T-helper 17 cell (primary cell): ENCODE measurements at regions not wholly inside any gene's neighbourhood (a gene's known extent, or its start where the extent isn't known, plus 50 kb on each side); places are given as distances from the start of the nearest gene placed in this dataset.

Source experiments
- ATAC-seq: fragments of 150-1000 bp; cut with Tn5 transposase; 2 replicates; pipeline ENCODE4 v1.10.0; 2021; ENCODE audit warnings: mild to moderate bottlenecking, moderate library complexity
- DNase-seq, 3 donors: peaks; one replicate each; pipeline versions ENCODE4 v3.0.0 to v3.0.0-alpha.2; 2020 to 2021
- H3K9me3 ChIP-seq: one replicate; pipeline ENCODE4 v1.7.0; 2013; ENCODE audit warnings: low read length, mild to moderate bottlenecking; ENCODE audit not compliant: control insufficient read depth, poor library complexity, severe bottlenecking
- H3K27ac Mint-ChIP-seq: one replicate; pipeline ENCODE4 v1.8.0; 2022; ENCODE audit warnings: mild to moderate bottlenecking, moderate library complexity, mixed read lengths
- H3K27me3 Mint-ChIP-seq: one replicate; pipeline ENCODE4 v1.8.0; 2022; ENCODE audit warnings: mixed read lengths
- H3K36me3 Mint-ChIP-seq: one replicate; pipeline ENCODE4 v1.8.0; 2022; ENCODE audit warnings: low read depth, mixed read lengths
- H3K4me1 Mint-ChIP-seq: one replicate; pipeline ENCODE4 v1.8.0; 2022; ENCODE audit warnings: mild to moderate bottlenecking, mixed read lengths
- H3K4me3 Mint-ChIP-seq: one replicate; pipeline ENCODE4 v1.8.0; 2022; ENCODE audit warnings: mild to moderate bottlenecking, moderate library complexity, mixed read lengths

DNA sequence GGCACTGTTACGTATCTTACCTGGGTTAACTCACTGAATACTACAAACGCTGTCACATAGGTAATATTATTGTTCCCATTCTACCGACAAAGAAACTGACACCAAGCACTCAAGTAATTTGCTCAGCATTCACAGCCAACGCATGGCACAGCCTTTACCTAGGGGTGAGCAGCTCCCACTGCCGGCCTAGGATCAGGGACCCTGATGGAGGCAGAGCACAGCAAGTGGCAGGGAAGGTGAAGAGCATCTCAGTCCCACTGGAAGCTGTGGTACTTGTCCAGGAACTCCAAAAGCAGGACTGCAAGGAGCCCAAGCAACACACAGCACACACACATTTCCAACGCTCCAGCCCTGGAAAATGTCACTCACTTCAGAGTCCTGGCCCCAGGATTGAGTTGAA, 111.8 kb upstream of the CDKN3 start:
- H3K9me3 ChIP-seq: no peaks in the 10 kb centered on the region
- DNase-seq (no peak), ATAC-seq (no peak)
- no peak overlapping the region for H3K4me3 Mint-ChIP-seq
- peaks cover 4% of the 10 kb centered on the region for H3K4me1 Mint-ChIP-seq
- peaks cover 2% of the 10 kb centered on the region for H3K36me3 Mint-ChIP-seq
- H3K27me3 Mint-ChIP-seq: peaks cover 34% of the 10 kb centered on the region
- H3K27ac Mint-ChIP-seq: no peak overlapping the region

DNA sequence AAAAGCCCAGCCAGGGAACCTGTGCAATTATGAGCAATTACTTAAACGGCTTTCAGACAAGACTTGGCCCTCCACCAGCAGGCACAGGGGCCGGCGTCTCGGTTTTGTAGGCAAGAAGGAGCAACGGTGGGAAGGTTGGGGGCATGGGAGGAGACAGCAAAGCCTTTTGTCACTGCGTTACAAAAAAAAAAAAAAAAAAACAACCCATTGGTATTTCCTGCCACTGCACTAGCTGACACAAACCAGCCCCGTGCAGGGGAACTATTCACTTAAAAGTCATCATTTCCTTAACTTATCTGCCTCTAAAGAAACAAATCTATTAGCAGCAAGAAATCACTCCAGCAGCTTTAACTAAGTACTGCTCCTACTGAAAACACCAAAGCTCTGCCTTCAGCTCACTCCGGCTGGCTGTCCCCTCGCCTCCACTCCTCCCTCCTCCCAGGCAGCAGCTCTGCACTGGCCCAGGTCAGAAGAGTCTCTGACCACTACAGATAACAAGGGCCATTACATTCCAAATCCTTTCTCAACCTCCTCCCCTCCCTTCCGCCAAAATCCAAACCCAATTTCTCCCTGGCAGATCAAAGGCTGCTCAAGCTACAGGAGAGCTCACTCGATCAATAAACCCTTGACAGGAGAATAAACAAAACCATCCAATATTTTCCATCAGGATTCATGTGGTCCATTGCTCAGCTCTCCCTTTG, 105.2 kb upstream of the CDKN3 start:
- ATAC-seq: no peak
- peaks cover 36% of the 10 kb centered on the region for H3K27me3 Mint-ChIP-seq
- no peak for DNase-seq
- H3K4me1 Mint-ChIP-seq: peaks cover 6% of the 10 kb centered on the region
- no peak overlapping the region for H3K27ac Mint-ChIP-seq
- no peak overlapping the region for H3K4me3 Mint-ChIP-seq
- peaks cover 2% of the 10 kb centered on the region for H3K36me3 Mint-ChIP-seq
- no peaks in the 10 kb centered on the region for H3K9me3 ChIP-seq

DNA sequence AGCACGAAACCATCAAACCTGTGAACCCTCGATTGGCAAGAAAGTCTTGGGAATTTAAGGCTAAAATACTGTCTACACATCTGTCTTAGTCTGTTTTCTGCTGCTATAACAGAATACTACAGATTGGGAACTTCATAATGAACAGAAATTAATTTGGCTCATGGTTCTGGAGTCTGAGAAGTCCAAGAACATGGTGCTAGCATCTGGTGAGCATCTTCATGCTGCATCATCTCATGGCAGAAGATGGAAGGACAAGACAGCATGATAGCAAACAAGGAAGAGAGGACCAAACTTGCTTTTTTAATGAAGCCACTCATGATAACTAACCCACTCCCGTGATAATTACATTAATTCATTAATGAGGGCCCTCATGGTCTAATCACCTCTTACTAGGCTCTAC, 102.0 kb upstream of the CDKN3 start:
- Mint-ChIP-seq H3K27ac (no peak overlapping the region), H3K27me3 (peaks cover 49% of the 10 kb centered on the region), H3K4me1 (peaks cover 2% of the 10 kb centered on the region), H3K36me3 (no peaks in the 10 kb centered on the region), H3K4me3 (no peak overlapping the region)
- no peak for ATAC-seq
- H3K9me3 ChIP-seq: no peaks in the 10 kb centered on the region
- DNase-seq: no peak

DNA sequence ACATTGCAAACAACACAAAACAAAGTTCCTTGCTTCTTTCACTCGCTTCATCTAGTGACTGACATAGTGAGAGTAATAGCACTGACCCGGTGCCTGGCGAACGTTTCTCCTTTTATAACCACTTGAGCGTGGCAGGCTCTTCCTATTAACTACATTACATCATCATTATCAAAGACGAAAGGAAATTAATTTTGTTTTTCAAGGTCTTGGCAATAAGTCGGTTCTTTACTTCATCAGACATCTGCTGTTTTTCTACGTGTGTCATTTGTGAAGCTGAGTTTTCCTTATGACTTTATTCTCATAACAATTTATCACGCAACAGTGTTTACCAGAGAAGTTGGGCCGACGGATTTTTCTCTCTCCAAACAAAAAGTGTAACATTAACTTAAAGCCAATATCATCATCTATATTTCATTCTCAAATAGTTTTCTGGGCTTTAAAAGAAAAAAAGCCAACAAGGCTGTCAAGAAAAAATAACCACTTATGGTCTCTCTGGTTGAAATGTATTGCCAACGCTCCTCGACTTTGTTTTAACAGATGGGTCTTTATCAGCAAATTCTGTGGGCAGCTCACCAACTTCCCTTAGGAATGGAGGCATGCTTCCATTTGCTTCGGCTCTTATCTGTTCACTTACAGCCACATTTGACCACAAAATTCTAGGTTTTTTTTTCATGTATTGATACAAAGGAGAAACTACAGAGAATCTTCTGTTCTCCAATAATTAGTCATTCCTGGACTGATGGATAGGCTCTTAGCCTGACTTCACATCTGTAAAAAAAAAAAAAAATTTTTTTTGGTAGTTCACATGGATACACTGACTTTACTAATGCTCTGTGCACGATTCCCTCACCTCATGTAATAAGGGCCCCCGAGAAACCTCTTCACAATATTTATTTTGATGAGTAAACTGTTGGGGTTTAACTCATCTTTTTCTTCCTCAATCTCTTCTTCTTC, 97.1 kb upstream of the CDKN3 start:
- no peak for ATAC-seq
- Mint-ChIP-seq H3K4me1 (no peaks in the 10 kb centered on the region), H3K4me3 (no peak overlapping the region), H3K27ac (no peak overlapping the region), H3K36me3 (no peaks in the 10 kb centered on the region), H3K27me3 (peaks cover 29% of the 10 kb centered on the region)
- DNase-seq: no peak
- no peaks in the 10 kb centered on the region for H3K9me3 ChIP-seq

DNA sequence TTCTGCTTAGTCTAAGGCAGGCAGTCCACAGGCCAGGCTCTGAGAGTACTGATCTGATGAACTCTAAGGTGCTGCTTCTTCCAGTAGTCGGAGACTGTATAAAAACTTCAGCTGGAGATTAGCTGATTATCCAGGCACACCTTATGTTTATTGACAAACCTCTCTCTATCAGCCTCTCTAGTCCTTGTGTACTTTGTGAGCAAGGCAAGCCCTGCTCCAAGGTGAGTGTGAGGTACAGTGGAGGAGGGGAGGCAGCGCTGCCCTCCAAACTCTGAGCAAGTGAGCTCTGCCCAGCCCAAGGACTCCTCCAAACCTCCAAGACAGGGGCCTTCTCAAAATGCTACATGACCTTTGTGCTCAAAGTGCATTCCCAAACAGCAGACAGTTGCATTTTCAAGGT, 95.9 kb upstream of the CDKN3 start:
- H3K4me3 Mint-ChIP-seq: no peak overlapping the region
- no peaks in the 10 kb centered on the region for H3K9me3 ChIP-seq
- no peaks in the 10 kb centered on the region for H3K4me1 Mint-ChIP-seq
- ATAC-seq (no peak), DNase-seq (no peak)
- H3K27ac Mint-ChIP-seq: no peak overlapping the region
- no peaks in the 10 kb centered on the region for H3K36me3 Mint-ChIP-seq
- peaks cover 41% of the 10 kb centered on the region for H3K27me3 Mint-ChIP-seq

DNA sequence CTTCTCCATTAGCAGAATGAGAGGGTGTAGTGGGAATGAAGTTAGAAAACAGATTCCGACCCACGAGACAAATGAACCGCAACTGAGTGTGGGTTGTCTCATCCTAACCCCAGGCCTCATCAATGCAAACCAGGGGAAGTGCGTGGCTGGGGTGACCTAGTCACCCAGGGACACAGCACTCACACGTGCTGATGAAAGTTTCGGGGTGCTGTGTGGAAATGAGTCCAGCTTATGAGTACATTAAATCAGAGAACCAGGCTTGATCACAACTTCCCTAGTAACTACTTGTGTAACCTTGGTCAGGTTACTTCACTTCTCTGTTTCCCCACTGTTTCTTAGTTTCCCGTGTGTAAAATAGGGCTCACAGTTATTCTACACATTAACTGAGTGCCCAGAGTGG, 95.4 kb upstream of the CDKN3 start:
- no peaks in the 10 kb centered on the region for H3K9me3 ChIP-seq
- Mint-ChIP-seq H3K27me3 (peaks cover 45% of the 10 kb centered on the region), H3K36me3 (no peaks in the 10 kb centered on the region), H3K4me3 (no peak overlapping the region), H3K27ac (no peak overlapping the region), H3K4me1 (no peaks in the 10 kb centered on the region)
- ATAC-seq: no peak
- no peak for DNase-seq

DNA sequence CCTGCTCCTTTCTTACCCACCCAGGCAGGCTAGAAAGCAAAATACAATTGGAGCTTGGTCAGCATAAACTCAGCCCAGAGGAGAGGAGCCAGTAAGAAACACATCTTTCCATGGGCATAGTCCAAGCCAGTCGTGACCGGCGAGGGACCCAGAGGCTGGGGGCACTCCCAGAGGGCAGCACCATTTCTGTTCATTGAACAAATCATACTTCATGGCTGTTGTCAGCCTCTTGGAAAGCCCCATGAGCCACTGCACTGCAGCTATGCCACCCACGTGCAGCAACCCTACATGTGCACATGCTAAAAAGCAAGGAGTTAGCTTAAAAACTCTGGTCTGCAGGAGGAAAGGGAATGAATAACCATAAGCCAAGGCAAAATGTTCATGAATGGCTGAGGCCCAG, 90.0 kb upstream of the CDKN3 start:
- H3K9me3 ChIP-seq: no peaks in the 10 kb centered on the region
- no peak for ATAC-seq
- H3K27ac Mint-ChIP-seq: no peak overlapping the region
- H3K4me1 Mint-ChIP-seq: peaks cover 2% of the 10 kb centered on the region
- peaks cover 29% of the 10 kb centered on the region for H3K27me3 Mint-ChIP-seq
- no peak for DNase-seq
- H3K36me3 Mint-ChIP-seq: no peaks in the 10 kb centered on the region
- no peak overlapping the region for H3K4me3 Mint-ChIP-seq

DNA sequence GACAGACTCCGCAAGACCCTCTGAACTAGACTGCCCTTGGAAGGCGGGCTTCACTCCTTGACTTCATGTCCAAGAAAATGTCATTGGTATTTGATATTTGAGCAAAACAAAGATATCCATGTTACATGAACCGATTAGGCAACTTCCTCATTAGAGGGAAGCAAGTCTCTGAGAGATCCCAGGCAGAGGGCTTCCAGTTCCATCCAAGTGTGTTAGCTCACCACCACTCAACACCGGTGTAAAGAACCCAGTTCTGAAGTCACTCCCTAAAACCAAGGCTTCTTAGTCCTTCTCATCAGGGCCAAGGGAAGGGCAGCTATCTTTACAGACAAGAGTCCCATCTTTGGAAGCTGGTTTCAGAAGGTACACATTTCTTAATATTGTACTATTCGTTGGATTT, 87.2 kb upstream of the CDKN3 start:
- Mint-ChIP-seq H3K4me1 (peaks cover 2% of the 10 kb centered on the region), H3K36me3 (no peaks in the 10 kb centered on the region), H3K27me3 (peaks cover 48% of the 10 kb centered on the region), H3K27ac (no peak overlapping the region), H3K4me3 (no peak overlapping the region)
- DNase-seq (no peak), ATAC-seq (no peak)
- no peaks in the 10 kb centered on the region for H3K9me3 ChIP-seq

DNA sequence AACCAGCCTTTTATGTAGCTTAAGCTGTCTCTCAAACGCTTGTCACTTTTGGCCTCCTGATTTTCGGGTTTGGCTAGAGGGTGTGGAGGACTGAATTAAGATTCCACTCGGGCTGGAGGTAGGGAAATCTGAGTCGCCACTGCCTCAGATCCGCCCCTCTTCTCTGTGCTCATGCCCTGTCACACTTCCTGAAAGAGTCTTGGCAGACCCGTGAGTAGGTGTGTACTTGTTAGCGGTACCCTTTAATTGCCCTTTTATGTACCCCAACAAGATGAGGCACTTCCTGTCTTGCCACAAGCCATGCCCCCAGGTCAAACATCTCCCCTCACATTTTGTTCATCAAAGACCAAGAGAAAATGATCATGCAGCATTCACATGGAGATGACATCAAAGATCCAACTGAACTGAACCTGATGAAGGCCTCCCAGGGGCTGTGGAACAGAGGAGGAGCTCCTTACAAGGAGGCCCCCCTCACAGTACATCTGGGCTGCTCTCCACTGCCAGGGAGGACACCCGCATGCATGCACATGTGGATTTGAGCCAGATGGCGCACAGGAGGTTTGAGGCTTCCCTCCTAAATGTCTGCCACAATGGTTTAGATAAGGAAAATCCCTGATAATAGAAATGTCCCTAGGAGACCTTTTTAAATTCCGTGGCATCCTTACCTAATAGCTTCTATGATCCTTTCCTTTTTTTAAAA, 86.5 kb upstream of the CDKN3 start:
- peaks cover 48% of the 10 kb centered on the region for H3K27me3 Mint-ChIP-seq
- DNase-seq (no peak), ATAC-seq (no peak)
- peaks cover 2% of the 10 kb centered on the region for H3K4me1 Mint-ChIP-seq
- no peak overlapping the region for H3K4me3 Mint-ChIP-seq
- H3K9me3 ChIP-seq: no peaks in the 10 kb centered on the region
- H3K27ac Mint-ChIP-seq: no peak overlapping the region
- H3K36me3 Mint-ChIP-seq: no peaks in the 10 kb centered on the region

DNA sequence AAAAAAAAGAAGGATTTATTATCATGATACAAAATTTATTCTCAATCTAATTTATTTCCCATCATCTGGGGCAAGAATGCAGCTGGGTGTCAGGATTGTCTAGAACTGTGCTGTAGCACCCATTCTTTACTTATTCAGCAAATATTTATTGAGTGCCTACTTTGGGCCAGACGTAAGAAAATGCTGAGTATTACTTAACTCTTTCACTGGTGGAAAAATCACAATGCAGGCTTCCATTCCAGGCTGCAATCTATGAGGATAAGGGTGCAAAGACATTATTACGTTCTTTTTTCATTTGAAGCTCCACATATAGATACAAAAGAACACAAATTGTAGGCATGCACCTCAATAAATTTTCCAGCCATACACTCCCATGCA, 86.0 kb upstream of the CDKN3 start:
- no peak overlapping the region for H3K4me3 Mint-ChIP-seq
- H3K9me3 ChIP-seq: no peaks in the 10 kb centered on the region
- peaks cover 48% of the 10 kb centered on the region for H3K27me3 Mint-ChIP-seq
- H3K27ac Mint-ChIP-seq: no peak overlapping the region
- ATAC-seq (no peak), DNase-seq (no peak)
- H3K4me1 Mint-ChIP-seq: peaks cover 2% of the 10 kb centered on the region
- H3K36me3 Mint-ChIP-seq: no peaks in the 10 kb centered on the region

DNA sequence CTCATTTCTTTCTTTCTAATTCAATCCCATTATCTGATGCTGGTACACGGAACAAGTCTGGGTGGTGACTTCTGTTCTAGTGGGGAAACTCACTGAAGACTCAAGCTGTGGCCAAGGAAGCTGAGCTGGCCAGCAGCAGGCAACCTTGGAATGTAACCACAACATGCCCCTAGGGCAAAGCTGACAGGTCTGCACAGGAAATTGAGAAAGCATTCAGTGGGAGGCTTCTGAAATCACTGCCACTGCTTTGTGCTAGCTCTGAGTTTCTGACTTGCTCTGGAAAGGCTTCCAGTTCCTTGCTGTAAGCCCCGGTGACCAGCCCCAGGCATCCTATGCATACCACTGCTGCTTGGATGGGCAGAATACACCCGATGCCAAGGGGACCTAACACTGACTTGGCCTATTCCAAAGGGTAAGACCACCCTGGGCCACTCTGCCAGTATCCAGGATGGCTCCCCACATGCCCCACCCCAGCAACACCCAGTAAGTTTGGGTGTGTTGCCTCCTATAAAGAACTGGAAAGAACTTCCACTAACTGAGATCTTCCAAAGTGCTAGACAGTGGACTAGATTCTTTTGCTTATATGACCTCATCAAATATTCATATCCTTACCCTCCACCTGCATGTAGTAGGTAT, 84.5 kb upstream of the CDKN3 start:
- ATAC-seq (no peak), DNase-seq (no peak)
- H3K9me3 ChIP-seq: no peaks in the 10 kb centered on the region
- H3K27me3 Mint-ChIP-seq: peaks cover 47% of the 10 kb centered on the region
- peaks cover 2% of the 10 kb centered on the region for H3K4me1 Mint-ChIP-seq
- no peaks in the 10 kb centered on the region for H3K36me3 Mint-ChIP-seq
- H3K27ac Mint-ChIP-seq: no peak overlapping the region
- H3K4me3 Mint-ChIP-seq: no peak overlapping the region

DNA sequence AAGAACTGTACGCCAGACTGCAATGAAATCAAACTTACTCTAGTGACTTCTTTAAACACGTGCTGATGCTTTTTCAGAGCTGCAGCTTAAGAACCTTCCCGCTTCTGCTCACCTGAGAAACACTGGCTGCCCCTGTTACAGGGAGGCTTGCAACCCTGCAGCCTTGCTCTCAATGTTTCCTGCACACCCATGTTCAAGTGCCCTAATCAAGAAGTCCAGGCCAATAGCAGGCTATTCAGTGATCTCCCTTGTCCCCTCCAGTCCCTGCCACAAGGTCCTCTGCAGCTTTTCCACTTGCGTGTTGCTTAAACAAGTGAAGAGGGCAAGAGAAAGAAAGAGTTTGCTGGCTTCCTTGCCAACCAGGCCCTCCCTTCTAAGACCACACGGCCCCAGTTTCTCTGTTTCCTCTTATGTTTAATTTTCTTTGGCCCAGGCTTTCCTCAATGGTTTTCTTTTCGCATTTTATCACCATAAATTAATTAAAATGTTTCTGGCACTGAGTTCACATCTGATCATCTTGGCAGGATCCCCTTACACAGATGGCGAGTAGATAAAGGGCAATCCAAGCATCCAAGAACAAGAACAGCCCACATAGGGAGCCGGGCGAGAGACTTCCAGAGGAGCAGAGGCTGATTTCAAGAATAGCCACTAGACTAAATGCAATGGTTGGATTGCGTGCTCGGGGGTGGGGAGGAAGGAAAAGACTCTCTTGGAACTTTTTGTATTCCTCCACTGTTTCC, 82.3 kb upstream of the CDKN3 start:
- H3K36me3 Mint-ChIP-seq: no peaks in the 10 kb centered on the region
- no peak overlapping the region for H3K27ac Mint-ChIP-seq
- H3K27me3 Mint-ChIP-seq: peaks cover 46% of the 10 kb centered on the region
- H3K4me1 Mint-ChIP-seq: peaks cover 2% of the 10 kb centered on the region
- no peaks in the 10 kb centered on the region for H3K9me3 ChIP-seq
- no peak for ATAC-seq
- no peak for DNase-seq
- H3K4me3 Mint-ChIP-seq: no peak overlapping the region
